ENCODE measurements at regions not wholly inside any gene's neighbourhood (a gene's known extent, or its start where the extent isn't known, plus 50 kb on each side); places are given as distances from the start of the nearest gene placed in this dataset.
"Not testable (repeated sequence)": the region's sequence is repeated elsewhere in the genome, so short reads cannot be mapped to it uniquely, and the experiment has no call there.

GRCh38 chr4:130079027-130079426 is 983.1 kb downstream of the C4orf33 start:
- not testable (repeated sequence) for H3K9ac ChIP-seq (ENCODE audit: low read depth, low read length); H3K4me2 ChIP-seq (ENCODE audit: low read length); H3K9me3 ChIP-seq (replicated peaks; ENCODE audit: low read length); H3K4me3 ChIP-seq (ENCODE audit: low read length); H3K27me3 ChIP-seq (ENCODE audit: control insufficient read depth, insufficient read depth, low read length); H3K36me3 ChIP-seq (ENCODE audit: insufficient read depth, low read length); H3K4me1 ChIP-seq (ENCODE audit: control insufficient read depth, insufficient read depth, low read length)

GRCh38 chr4:130080872-130081451 is 985.0 kb downstream of the C4orf33 start:
- H3K36me3 ChIP-seq (ENCODE audit: insufficient read depth, low read length) = no peaks in the 10 kb centered on the region
- H3K4me3 ChIP-seq (ENCODE audit: low read length) = no peak overlapping the region
- H3K4me2 ChIP-seq (ENCODE audit: low read length) = no peak overlapping the region
- H3K4me1 ChIP-seq (ENCODE audit: control insufficient read depth, insufficient read depth, low read length) = no peaks in the 10 kb centered on the region
- no peaks in the 10 kb centered on the region for H3K9me3 ChIP-seq (replicated peaks; ENCODE audit: low read length)
- H3K9ac ChIP-seq (ENCODE audit: low read depth, low read length) = no peak overlapping the region
- no peaks in the 10 kb centered on the region for H3K27me3 ChIP-seq (ENCODE audit: control insufficient read depth, insufficient read depth, low read length)

- Histone ChIP-seq H3K9me3 (replicated peaks; ENCODE audit: low read length) (no peaks in the 10 kb centered on the region), H3K36me3 (ENCODE audit: insufficient read depth, low read length) (no peaks in the 10 kb centered on the region), H3K4me1 (ENCODE audit: control insufficient read depth, insufficient read depth, low read length) (no peaks in the 10 kb centered on the region), H3K4me3 (ENCODE audit: low read length) (no peak overlapping the region), H3K4me2 (ENCODE audit: low read length) (no peak overlapping the region), H3K27me3 (ENCODE audit: control insufficient read depth, insufficient read depth, low read length) (no peaks in the 10 kb centered on the region), H3K9ac (ENCODE audit: low read depth, low read length) (no peak overlapping the region)
These were observed 994.5 kb downstream of the C4orf33 start for GRCh38 chr4:130090427-130090826.

GRCh38 chr4:130092187-130093015 is 996.4 kb downstream of the C4orf33 start:
- Histone ChIP-seq H3K4me3 (ENCODE audit: low read length) (no peak overlapping the region), H3K4me2 (ENCODE audit: low read length) (no peak overlapping the region), H3K4me1 (ENCODE audit: control insufficient read depth, insufficient read depth, low read length) (no peaks in the 10 kb centered on the region), H3K36me3 (ENCODE audit: insufficient read depth, low read length) (no peaks in the 10 kb centered on the region), H3K9me3 (replicated peaks; ENCODE audit: low read length) (no peaks in the 10 kb centered on the region), H3K27me3 (ENCODE audit: control insufficient read depth, insufficient read depth, low read length) (no peaks in the 10 kb centered on the region), H3K9ac (ENCODE audit: low read depth, low read length) (no peak overlapping the region)

DNA sequence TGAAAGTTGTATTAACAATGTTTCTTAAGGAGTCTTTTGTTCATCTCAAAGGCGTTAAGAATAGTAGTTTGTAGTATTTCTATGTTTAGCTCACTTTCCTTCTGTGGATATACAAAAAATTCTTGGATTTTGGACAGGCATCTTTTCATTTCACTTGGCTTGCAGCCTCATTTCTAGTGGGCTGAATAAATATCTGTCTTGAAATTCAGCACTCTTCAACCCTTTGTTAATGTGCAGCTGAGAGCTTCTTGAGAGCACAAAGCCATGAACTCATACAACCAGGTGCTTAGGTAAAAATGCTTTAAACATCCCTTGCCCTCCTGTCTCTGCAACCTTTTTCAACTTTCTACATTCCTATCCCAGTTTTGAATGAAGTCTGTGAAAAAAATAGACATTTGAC is 1003.2 kb downstream of the C4orf33 start:
- H3K4me1 ChIP-seq (ENCODE audit: control insufficient read depth, insufficient read depth, low read length) = no peaks in the 10 kb centered on the region
- H3K4me3 ChIP-seq (ENCODE audit: low read length) = no peak overlapping the region
- H3K9ac ChIP-seq (ENCODE audit: low read depth, low read length) = no peak overlapping the region
- no peaks in the 10 kb centered on the region for H3K27me3 ChIP-seq (ENCODE audit: control insufficient read depth, insufficient read depth, low read length)
- no peaks in the 10 kb centered on the region for H3K36me3 ChIP-seq (ENCODE audit: insufficient read depth, low read length)
- no peak overlapping the region for H3K4me2 ChIP-seq (ENCODE audit: low read length)
- no peaks in the 10 kb centered on the region for H3K9me3 ChIP-seq (replicated peaks; ENCODE audit: low read length)

- H3K9me3 ChIP-seq (replicated peaks; ENCODE audit: low read length) = no peaks in the 10 kb centered on the region
- no peak overlapping the region for H3K9ac ChIP-seq (ENCODE audit: low read depth, low read length)
- no peak overlapping the region for H3K4me2 ChIP-seq (ENCODE audit: low read length)
- H3K4me3 ChIP-seq (ENCODE audit: low read length) = no peak overlapping the region
- no peaks in the 10 kb centered on the region for H3K36me3 ChIP-seq (ENCODE audit: insufficient read depth, low read length)
- no peaks in the 10 kb centered on the region for H3K27me3 ChIP-seq (ENCODE audit: control insufficient read depth, insufficient read depth, low read length)
- no peaks in the 10 kb centered on the region for H3K4me1 ChIP-seq (ENCODE audit: control insufficient read depth, insufficient read depth, low read length)
These were observed 1014.2 kb downstream of the C4orf33 start for GRCh38 chr4:130110189-130110588.

- Histone ChIP-seq H3K27me3 (ENCODE audit: control insufficient read depth, insufficient read depth, low read length) (no peaks in the 10 kb centered on the region), H3K4me1 (ENCODE audit: control insufficient read depth, insufficient read depth, low read length) (no peaks in the 10 kb centered on the region), H3K4me2 (ENCODE audit: low read length) (no peak overlapping the region), H3K36me3 (ENCODE audit: insufficient read depth, low read length) (no peaks in the 10 kb centered on the region), H3K9ac (ENCODE audit: low read depth, low read length) (no peak overlapping the region), H3K4me3 (ENCODE audit: low read length) (no peak overlapping the region), H3K9me3 (replicated peaks; ENCODE audit: low read length) (no peaks in the 10 kb centered on the region)
These were observed 1014.8 kb downstream of the C4orf33 start for GRCh38 chr4:130110770-130111169.

GRCh38 chr4:130124066-130124465 is 1028.1 kb downstream of the C4orf33 start:
- Histone ChIP-seq H3K4me3 (ENCODE audit: low read length) (no peak overlapping the region), H3K36me3 (ENCODE audit: insufficient read depth, low read length) (no peaks in the 10 kb centered on the region), H3K9me3 (replicated peaks; ENCODE audit: low read length) (no peaks in the 10 kb centered on the region), H3K9ac (ENCODE audit: low read depth, low read length) (no peak overlapping the region), H3K4me2 (ENCODE audit: low read length) (no peak overlapping the region), H3K27me3 (ENCODE audit: control insufficient read depth, insufficient read depth, low read length) (no peaks in the 10 kb centered on the region), H3K4me1 (ENCODE audit: control insufficient read depth, insufficient read depth, low read length) (no peaks in the 10 kb centered on the region)

DNA sequence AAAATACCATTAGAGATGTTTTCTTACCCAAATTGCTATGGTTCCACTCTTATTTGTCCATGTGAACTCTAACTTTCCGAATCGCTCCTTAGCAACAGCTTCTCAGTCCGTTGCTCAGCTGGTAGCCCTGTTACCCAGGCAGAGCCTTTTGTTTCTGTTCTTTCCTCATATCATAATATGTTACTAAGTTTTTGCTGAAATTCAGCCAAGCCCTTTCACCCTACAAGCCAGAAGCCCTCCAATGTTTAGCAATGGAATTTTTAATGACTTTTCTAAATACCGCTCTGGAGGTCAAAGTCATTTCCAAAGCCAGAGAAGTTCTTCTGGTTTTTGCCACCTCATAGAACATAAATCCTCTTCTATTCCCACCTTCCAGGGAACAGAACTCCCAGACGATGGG is 1029.5 kb downstream of the C4orf33 start:
- H3K4me3 ChIP-seq (ENCODE audit: low read length) = no peak overlapping the region
- no peaks in the 10 kb centered on the region for H3K9me3 ChIP-seq (replicated peaks; ENCODE audit: low read length)
- H3K4me1 ChIP-seq (ENCODE audit: control insufficient read depth, insufficient read depth, low read length) = no peaks in the 10 kb centered on the region
- no peaks in the 10 kb centered on the region for H3K27me3 ChIP-seq (ENCODE audit: control insufficient read depth, insufficient read depth, low read length)
- H3K4me2 ChIP-seq (ENCODE audit: low read length) = no peak overlapping the region
- H3K9ac ChIP-seq (ENCODE audit: low read depth, low read length) = no peak overlapping the region
- no peaks in the 10 kb centered on the region for H3K36me3 ChIP-seq (ENCODE audit: insufficient read depth, low read length)

DNA sequence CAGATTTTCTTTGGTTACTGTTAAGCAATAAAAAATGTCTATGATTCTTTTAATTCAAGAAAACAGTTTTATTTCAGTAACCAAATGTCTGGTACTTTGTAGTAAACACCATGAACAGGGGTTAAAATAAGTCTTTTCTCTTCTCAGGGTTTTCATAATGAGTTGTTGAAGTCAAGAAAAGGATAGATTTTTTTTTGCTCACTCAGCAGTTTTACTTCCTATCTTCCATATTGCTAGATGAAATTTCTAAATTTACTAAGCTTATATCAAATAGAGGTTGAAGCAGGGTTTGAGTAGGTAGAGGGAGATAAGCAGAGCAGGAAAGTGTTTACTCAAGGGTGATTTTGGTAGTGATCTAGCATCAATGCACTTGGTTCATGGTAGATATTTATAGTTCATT is 1031.3 kb downstream of the C4orf33 start:
- H3K36me3 ChIP-seq (ENCODE audit: insufficient read depth, low read length) = no peaks in the 10 kb centered on the region
- no peaks in the 10 kb centered on the region for H3K4me1 ChIP-seq (ENCODE audit: control insufficient read depth, insufficient read depth, low read length)
- no peak overlapping the region for H3K4me2 ChIP-seq (ENCODE audit: low read length)
- H3K9ac ChIP-seq (ENCODE audit: low read depth, low read length) = no peak overlapping the region
- no peaks in the 10 kb centered on the region for H3K27me3 ChIP-seq (ENCODE audit: control insufficient read depth, insufficient read depth, low read length)
- H3K4me3 ChIP-seq (ENCODE audit: low read length) = no peak overlapping the region
- H3K9me3 ChIP-seq (replicated peaks; ENCODE audit: low read length) = no peaks in the 10 kb centered on the region

DNA sequence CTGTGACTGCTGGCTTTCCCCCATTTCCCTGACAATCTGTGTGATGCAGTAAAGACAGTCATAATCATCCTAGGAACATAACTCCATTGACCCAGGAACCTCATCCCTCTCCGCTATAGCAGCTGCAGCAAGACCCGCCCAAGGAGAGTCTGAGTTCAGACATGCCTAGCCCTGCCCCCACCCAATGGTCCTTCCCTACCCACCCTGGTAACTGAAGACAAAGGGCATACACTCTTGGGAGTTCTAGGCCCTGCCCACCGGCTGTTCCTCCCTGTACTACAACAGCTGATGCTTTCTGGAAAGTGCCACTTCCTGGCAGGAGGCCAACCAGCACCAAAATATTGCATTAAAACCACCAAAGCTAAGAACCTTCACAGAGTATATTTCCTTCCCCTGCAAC is 1035.6 kb downstream of the C4orf33 start:
- no peaks in the 10 kb centered on the region for H3K9me3 ChIP-seq (replicated peaks; ENCODE audit: low read length)
- no peak overlapping the region for H3K4me3 ChIP-seq (ENCODE audit: low read length)
- no peak overlapping the region for H3K4me2 ChIP-seq (ENCODE audit: low read length)
- no peaks in the 10 kb centered on the region for H3K36me3 ChIP-seq (ENCODE audit: insufficient read depth, low read length)
- no peaks in the 10 kb centered on the region for H3K4me1 ChIP-seq (ENCODE audit: control insufficient read depth, insufficient read depth, low read length)
- H3K27me3 ChIP-seq (ENCODE audit: control insufficient read depth, insufficient read depth, low read length) = no peaks in the 10 kb centered on the region
- no peak overlapping the region for H3K9ac ChIP-seq (ENCODE audit: low read depth, low read length)

DNA sequence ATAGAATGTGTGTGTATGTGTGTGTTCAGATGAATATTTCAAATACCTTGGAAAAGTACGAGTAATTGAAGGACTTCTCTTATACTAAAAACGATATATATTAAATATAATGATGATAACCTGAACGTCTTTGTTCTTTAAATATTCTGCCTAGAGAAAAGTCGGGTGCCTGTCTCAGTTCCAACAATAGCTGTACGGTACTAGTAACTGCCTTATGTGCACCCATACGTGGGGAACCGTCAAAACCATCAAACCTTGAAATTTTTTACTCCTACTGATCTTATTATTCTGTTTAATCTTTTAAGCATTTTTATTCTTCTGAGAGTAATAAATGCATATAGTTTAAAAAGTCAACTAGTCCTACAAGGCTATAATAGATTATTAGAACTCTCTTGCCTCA is 1045.7 kb downstream of the C4orf33 start:
- Histone ChIP-seq H3K9ac (ENCODE audit: low read depth, low read length) (no peak overlapping the region), H3K4me2 (ENCODE audit: low read length) (no peak overlapping the region), H3K36me3 (ENCODE audit: insufficient read depth, low read length) (no peaks in the 10 kb centered on the region), H3K4me3 (ENCODE audit: low read length) (no peak overlapping the region), H3K27me3 (ENCODE audit: control insufficient read depth, insufficient read depth, low read length) (no peaks in the 10 kb centered on the region), H3K4me1 (ENCODE audit: control insufficient read depth, insufficient read depth, low read length) (no peaks in the 10 kb centered on the region), H3K9me3 (replicated peaks; ENCODE audit: low read length) (no peaks in the 10 kb centered on the region)
